ENCODE measurements at regions not wholly inside any gene's neighbourhood (a gene's known extent, or its start where the extent isn't known, plus 50 kb on each side); places are given as distances from the start of the nearest gene placed in this dataset.
"Not testable (repeated sequence)": the region's sequence is repeated elsewhere in the genome, so short reads cannot be mapped to it uniquely, and the experiment has no call there.

DNA sequence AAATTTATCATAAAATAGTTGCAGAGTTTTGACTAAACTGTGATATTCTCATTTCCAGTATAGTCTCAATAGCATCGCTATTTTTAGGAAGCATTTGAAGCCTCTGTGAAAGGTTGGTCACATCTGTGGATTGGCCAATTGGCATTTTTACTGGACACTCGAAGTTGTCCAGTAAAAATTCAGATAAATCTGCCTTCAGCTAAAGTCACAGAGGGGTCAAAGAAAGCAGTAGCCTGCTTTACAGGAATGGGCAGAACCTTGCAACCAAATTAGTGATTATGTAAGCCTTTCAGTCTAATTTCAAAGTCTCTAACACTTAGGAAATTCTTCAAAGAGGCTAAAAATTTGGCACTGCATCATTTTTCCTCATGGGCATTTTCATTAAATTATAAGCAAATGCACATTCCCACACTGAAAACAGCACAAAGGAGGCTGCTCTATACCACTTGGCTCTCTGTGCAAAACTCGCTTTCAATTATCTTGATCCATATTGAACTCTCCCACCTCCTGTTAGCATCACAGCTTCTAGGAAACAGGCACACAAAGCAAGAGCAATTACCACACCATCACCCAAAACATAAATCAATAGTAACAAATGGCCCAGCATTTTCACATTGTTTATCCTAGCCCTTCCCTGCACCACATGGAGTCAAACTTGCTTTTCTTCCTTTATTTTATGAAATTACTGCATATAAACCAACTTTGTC lies 318.5 kb upstream of the DUSP10 start:
- DNase-seq (ENCODE audit: low spot score) (no peak), ATAC-seq (ENCODE audit: low FRiP score) (no peak)
- TF ChIP-seq, protein P1, sequence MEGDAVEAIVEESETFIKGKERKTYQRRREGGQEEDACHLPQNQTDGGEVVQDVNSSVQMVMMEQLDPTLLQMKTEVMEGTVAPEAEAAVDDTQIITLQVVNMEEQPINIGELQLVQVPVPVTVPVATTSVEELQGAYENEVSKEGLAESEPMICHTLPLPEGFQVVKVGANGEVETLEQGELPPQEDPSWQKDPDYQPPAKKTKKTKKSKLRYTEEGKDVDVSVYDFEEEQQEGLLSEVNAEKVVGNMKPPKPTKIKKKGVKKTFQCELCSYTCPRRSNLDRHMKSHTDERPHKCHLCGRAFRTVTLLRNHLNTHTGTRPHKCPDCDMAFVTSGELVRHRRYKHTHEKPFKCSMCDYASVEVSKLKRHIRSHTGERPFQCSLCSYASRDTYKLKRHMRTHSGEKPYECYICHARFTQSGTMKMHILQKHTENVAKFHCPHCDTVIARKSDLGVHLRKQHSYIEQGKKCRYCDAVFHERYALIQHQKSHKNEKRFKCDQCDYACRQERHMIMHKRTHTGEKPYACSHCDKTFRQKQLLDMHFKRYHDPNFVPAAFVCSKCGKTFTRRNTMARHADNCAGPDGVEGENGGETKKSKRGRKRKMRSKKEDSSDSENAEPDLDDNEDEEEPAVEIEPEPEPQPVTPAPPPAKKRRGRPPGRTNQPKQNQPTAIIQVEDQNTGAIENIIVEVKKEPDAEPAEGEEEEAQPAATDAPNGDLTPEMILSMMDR (IDR thresholded peaks at IDR 0.05): no peak

DNA sequence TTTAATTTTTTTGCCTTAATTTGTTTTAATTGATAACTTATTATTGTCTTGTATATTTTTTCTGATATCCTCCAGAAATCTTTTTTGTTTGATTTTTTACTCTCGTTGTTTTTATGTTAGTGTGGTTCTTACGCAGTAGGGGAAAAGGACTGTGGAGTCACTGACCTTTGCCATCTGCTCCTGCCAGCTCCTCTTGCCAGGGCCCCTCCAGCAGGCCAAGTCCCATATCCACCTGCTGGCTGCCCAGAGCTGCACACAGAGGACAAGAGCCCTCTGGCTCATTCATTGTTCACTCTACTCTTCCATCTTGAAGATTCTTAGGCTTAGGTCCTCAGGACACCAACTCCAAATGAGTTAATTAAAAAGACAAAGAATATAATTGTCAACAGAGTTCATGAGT lies 316.4 kb upstream of the DUSP10 start:
- TF ChIP-seq, protein P1 (IDR thresholded peaks at IDR 0.05): no peak
- no peak for ATAC-seq (ENCODE audit: low FRiP score)

DNA sequence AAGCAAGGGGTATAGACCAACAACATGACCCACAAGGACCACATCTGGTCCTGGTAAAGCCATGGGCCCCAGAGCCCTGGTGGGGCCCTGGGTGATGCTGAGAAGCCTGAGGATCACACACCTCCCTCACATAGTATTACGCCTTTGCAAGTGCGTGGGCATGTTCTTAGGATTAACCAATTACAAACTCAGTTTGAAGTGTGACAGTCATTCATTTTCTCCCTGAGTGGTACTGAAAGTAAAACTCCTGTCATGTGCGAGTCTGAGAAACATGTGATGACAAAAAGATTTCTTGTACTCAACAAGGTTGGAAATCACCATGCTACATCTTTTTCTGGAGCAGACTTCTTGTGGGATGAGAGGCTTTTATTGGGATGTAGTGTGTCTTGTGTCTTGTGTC lies 315.3 kb upstream of the DUSP10 start:
- TF ChIP-seq, protein P1 (IDR thresholded peaks at IDR 0.05): no peak
- DNase-seq (ENCODE audit: low spot score) (no peak), ATAC-seq (ENCODE audit: low FRiP score) (no peak)

More for the DNA sequence above, 316.4 kb upstream of the DUSP10 start:
- DNase-seq (ENCODE audit: low spot score): no peak

DNA sequence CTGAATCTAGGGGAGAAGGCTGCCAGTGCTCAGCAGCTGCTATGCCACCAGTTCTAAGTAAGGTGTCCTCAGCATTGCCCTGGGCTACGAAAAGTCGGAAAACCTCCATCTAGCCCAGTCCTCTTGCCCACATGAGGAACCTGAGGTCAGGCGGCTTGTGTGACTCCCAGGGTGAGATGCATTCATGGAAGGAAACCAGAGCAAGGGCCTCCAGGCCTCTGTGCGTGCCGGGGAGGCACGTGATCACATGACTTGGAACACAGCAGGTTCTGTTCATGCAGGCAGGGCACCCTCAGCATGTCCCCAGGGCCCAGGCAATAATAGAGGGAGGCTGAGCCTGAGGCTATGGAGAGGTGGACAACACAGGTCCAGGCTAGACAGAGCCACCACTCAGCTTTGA lies 312.5 kb upstream of the DUSP10 start:
- TF ChIP-seq, protein P1 (IDR thresholded peaks at IDR 0.05): no peak
- DNase-seq (ENCODE audit: low spot score) (no peak), ATAC-seq (ENCODE audit: low FRiP score) (no peak)

DNA sequence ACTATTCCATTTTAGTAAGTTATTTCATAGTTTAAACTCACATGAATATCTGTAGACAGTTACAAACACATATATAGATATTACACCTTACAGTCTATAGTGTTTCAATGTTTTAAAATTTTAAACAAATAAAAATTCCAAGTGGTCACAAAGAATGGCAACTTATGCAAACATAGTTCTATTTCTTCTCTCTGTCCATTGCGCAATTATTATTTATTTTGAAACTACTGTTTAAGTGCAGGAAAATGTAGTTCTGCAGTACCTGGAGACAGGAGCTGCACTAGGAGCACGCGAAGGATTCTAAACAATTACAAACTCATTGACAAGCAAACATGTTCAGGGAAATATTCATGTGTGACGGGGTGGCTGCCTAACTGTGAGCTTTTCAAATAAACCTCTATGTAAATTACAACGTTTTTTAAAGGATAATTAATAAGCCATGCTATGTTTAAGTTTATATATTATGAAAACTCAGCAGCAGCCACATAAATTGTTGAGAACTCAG lies 312.0 kb upstream of the DUSP10 start:
- TF ChIP-seq, protein P1 (IDR thresholded peaks at IDR 0.05): no peak
- ATAC-seq (ENCODE audit: low FRiP score) (no peak), DNase-seq (ENCODE audit: low spot score) (no peak)

DNA sequence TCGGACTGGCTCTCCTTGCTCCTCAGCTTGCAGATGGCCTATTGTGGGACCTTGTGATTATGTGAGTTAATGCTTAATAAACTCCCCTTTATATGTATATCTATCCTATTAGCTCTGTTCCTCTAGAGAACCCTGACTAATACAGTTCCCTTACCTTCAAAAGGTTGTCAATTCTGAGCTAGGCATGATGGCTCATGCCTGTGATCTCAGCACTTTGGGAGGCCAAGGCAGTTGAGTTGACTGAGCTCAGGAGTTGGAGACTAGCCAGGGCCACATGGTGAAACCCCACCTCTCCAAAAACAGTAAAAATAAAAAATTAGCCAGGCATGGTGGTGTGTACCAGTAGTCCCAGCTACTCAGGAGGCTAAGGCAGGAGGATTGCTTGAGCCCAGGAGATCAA lies 309.4 kb upstream of the DUSP10 start:
- DNase-seq (ENCODE audit: low spot score); ATAC-seq (ENCODE audit: low FRiP score): not testable (repeated sequence)

DNA sequence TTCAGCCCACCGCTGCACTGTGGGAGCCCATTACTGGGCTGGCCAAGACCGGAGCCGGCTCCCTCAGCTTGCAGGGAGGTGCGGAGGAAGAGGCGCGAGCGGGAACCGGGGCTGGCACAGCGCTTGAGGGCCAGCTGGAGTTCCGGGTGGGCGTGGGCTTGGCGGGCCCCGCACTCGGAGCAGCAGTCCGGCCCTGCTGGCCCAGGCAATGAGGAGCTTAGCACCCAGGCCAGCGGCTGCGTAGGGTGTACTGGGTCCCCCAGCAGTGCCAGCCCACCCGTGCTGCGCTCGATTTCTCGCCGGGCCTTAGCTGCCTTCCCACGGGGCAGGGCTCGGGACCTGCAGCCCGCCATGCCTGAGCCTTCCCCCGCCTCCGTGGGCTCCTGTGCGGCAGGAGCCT lies 307.8 kb upstream of the DUSP10 start:
- not testable (repeated sequence) for DNase-seq (ENCODE audit: low spot score); ATAC-seq (ENCODE audit: low FRiP score)

DNA sequence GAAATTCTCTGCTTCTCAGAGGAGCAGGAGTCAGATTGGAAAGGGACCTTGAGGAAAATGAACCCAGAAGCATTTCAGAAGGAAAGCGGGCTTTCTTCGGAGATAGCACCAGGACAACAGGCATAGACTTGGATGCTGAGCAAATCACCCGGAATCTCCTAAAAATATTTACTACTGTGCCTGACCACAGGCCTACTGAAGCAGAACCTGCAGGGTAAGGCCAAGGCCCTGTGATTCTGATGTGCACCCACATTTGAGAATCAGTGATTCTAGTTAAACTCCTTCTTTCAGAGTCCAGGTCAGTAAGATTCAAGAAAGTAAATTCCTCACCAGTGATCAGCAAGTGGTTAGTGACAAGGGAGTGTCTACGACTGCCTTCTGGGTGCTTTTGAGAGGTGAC lies 307.3 kb upstream of the DUSP10 start:
- DNase-seq (ENCODE audit: low spot score) (no peak), ATAC-seq (ENCODE audit: low FRiP score) (no peak)
- TF ChIP-seq, protein P1 (IDR thresholded peaks at IDR 0.05): no peak

Data from omental fat pad (tissue), 3 donors.